SK-N-SH treated with all-trans-retinoic acid at 6 μM for 48 hours (cell line): ENCODE measurements at regions not wholly inside any gene's neighbourhood (a gene's known extent, or its start where the extent isn't known, plus 50 kb on each side); places are given as distances from the start of the nearest gene placed in this dataset.

Experiments
- ATAC-seq: fragments of 200-7000 bp; cut with Tn5 transposase; 3 replicates; pipeline ENCODE4 v1.9.1; 2020; ENCODE audit warnings: mild to moderate bottlenecking, moderate library complexity
- ARNTL ChIP-seq: fragments of 450-650 bp; formaldehyde crosslinking; IDR thresholded peaks from 2 replicates; pipeline ENCODE4 v1.5.0; 2020; ENCODE audit warnings: low read depth, mild to moderate bottlenecking, moderate library complexity, borderline replicate concordance
- BACH2 ChIP-seq: fragments of 250-450 bp; sonication (Bioruptor Pico); IDR thresholded peaks from 2 replicates; pipeline ENCODE4 v1.9.0; 2021; ENCODE audit warnings: mild to moderate bottlenecking, borderline replicate concordance
- CSDC2 ChIP-seq: fragments of 250-450 bp; sonication (Bioruptor Pico); IDR thresholded peaks from 2 replicates; pipeline ENCODE4 v1.5.0; 2020; ENCODE audit warnings: mild to moderate bottlenecking, moderate library complexity
- ESRRG ChIP-seq: fragments of 250-450 bp; sonication (Bioruptor Pico); IDR thresholded peaks from 2 replicates; pipeline ENCODE4 v1.6.1; 2021; ENCODE audit warnings: mild to moderate bottlenecking
- GLIS3 ChIP-seq: fragments of 250-450 bp; sonication (Bioruptor Pico); IDR thresholded peaks from 2 replicates; pipeline ENCODE4 v1.5.0; 2020; ENCODE audit warnings: mild to moderate bottlenecking, moderate library complexity
- ISL1 ChIP-seq: fragments of 250-450 bp; sonication (Bioruptor Pico); IDR thresholded peaks from 2 replicates; pipeline ENCODE4 v2.1.2; 2022; ENCODE audit warnings: mild to moderate bottlenecking, moderate library complexity
- PPARA ChIP-seq: fragments of 250-450 bp; sonication (Bioruptor Pico); IDR thresholded peaks from 2 replicates; pipeline ENCODE4 v1.5.0; 2020; ENCODE audit warnings: mild to moderate bottlenecking, borderline replicate concordance
- RARB ChIP-seq: fragments of 250-450 bp; sonication (Bioruptor Pico); IDR thresholded peaks from 2 replicates; pipeline ENCODE4 v1.8.0; 2021; ENCODE audit warnings: mild to moderate bottlenecking, moderate library complexity
- SNAI2 ChIP-seq: fragments of 250-450 bp; sonication (Bioruptor Pico); IDR thresholded peaks from 2 replicates; pipeline ENCODE4 v1.5.0; 2020; ENCODE audit warnings: mild to moderate bottlenecking, moderate library complexity
- TCF4 ChIP-seq: fragments of 250-450 bp; sonication (Bioruptor Pico); IDR thresholded peaks from 2 replicates; pipeline ENCODE4 v1.8.0; 2021; ENCODE audit warnings: mild to moderate bottlenecking, moderate library complexity, borderline replicate concordance
- ZC3H10 ChIP-seq: fragments of 250-450 bp; sonication (Bioruptor Pico); IDR thresholded peaks from 2 replicates; pipeline ENCODE4 v1.5.1; 2021; ENCODE audit warnings: mild to moderate bottlenecking, moderate library complexity
- ZFP30 ChIP-seq: fragments of 450-650 bp; formaldehyde crosslinking; IDR thresholded peaks from 2 replicates; pipeline ENCODE4 v1.5.0; 2022; ENCODE audit warnings: mild to moderate bottlenecking, moderate library complexity
- ZNF565 ChIP-seq: fragments of 450-650 bp; formaldehyde crosslinking; conservative IDR thresholded peaks from 2 replicates; pipeline ENCODE4 v1.5.0; 2020; ENCODE audit warnings: low read depth, mild to moderate bottlenecking, moderate library complexity
- ZNF70 ChIP-seq: fragments of 450-650 bp; formaldehyde crosslinking; IDR thresholded peaks from 2 replicates; pipeline ENCODE4 v1.5.0; 2020; ENCODE audit warnings: mild to moderate bottlenecking, moderate library complexity
- ZNF8 ChIP-seq: fragments of 450-650 bp; formaldehyde crosslinking; IDR thresholded peaks from 2 replicates; pipeline ENCODE4 v1.5.0; 2020; ENCODE audit warnings: mild to moderate bottlenecking, moderate library complexity
- TF ChIP-seq, protein P1 (sequence below): fragments of 250-450 bp; sonication (Bioruptor Pico); IDR thresholded peaks from 2 replicates; pipeline ENCODE4 v1.5.0; 2020; ENCODE audit warnings: mild to moderate bottlenecking, moderate library complexity
- TF ChIP-seq, protein P2 (sequence below): fragments of 250-450 bp; sonication (Bioruptor Pico); IDR thresholded peaks from 2 replicates; pipeline ENCODE4 v1.8.0; 2021; ENCODE audit warnings: low read depth, mild to moderate bottlenecking, moderate library complexity, borderline replicate concordance
- TF ChIP-seq, protein P3 (sequence below): fragments of 250-450 bp; sonication (Bioruptor Pico); IDR thresholded peaks from 2 replicates; pipeline ENCODE4 v1.5.1; 2021; ENCODE audit warnings: mild to moderate bottlenecking, moderate library complexity

GRCh38 chr14:85087201-85087600 lies 442.7 kb upstream of the FLRT2 start (continued):
- TF ChIP-seq BACH2 (no peak), TCF4 (CRISPR knock-in tag) (no peak), ARNTL (CRISPR knock-in tag) (no peak), RARB (CRISPR knock-in tag) (no peak), ZNF565 (CRISPR knock-in tag) (no peak), CSDC2 (no peak), ZC3H10 (CRISPR knock-in tag) (no peak)
- TF ChIP-seq, all 23 proteins: peak for 0

GRCh38 chr14:85088192-85088591 lies 441.8 kb upstream of the FLRT2 start:
- ATAC-seq = no peak
- TF ChIP-seq GLIS3 (CRISPR knock-in tag) = no peak
- TF ChIP-seq, protein P1, sequence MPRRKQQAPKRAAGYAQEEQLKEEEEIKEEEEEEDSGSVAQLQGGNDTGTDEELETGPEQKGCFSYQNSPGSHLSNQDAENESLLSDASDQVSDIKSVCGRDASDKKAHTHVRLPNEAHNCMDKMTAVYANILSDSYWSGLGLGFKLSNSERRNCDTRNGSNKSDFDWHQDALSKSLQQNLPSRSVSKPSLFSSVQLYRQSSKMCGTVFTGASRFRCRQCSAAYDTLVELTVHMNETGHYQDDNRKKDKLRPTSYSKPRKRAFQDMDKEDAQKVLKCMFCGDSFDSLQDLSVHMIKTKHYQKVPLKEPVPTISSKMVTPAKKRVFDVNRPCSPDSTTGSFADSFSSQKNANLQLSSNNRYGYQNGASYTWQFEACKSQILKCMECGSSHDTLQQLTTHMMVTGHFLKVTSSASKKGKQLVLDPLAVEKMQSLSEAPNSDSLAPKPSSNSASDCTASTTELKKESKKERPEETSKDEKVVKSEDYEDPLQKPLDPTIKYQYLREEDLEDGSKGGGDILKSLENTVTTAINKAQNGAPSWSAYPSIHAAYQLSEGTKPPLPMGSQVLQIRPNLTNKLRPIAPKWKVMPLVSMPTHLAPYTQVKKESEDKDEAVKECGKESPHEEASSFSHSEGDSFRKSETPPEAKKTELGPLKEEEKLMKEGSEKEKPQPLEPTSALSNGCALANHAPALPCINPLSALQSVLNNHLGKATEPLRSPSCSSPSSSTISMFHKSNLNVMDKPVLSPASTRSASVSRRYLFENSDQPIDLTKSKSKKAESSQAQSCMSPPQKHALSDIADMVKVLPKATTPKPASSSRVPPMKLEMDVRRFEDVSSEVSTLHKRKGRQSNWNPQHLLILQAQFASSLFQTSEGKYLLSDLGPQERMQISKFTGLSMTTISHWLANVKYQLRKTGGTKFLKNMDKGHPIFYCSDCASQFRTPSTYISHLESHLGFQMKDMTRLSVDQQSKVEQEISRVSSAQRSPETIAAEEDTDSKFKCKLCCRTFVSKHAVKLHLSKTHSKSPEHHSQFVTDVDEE (CRISPR knock-in tag) = no peak
- TF ChIP-seq ESRRG (CRISPR knock-in tag) = no peak
- no peak for TF ChIP-seq ZNF70
- TF ChIP-seq, protein P2, sequence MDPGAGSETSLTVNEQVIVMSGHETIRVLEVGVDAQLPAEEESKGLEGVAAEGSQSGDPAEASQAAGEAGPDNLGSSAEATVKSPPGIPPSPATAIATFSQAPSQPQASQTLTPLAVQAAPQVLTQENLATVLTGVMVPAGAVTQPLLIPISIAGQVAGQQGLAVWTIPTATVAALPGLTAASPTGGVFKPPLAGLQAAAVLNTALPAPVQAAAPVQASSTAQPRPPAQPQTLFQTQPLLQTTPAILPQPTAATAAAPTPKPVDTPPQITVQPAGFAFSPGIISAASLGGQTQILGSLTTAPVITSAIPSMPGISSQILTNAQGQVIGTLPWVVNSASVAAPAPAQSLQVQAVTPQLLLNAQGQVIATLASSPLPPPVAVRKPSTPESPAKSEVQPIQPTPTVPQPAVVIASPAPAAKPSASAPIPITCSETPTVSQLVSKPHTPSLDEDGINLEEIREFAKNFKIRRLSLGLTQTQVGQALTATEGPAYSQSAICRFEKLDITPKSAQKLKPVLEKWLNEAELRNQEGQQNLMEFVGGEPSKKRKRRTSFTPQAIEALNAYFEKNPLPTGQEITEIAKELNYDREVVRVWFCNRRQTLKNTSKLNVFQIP (CRISPR knock-in tag) = no peak
- no peak for TF ChIP-seq BACH2
- TF ChIP-seq, protein P3, sequence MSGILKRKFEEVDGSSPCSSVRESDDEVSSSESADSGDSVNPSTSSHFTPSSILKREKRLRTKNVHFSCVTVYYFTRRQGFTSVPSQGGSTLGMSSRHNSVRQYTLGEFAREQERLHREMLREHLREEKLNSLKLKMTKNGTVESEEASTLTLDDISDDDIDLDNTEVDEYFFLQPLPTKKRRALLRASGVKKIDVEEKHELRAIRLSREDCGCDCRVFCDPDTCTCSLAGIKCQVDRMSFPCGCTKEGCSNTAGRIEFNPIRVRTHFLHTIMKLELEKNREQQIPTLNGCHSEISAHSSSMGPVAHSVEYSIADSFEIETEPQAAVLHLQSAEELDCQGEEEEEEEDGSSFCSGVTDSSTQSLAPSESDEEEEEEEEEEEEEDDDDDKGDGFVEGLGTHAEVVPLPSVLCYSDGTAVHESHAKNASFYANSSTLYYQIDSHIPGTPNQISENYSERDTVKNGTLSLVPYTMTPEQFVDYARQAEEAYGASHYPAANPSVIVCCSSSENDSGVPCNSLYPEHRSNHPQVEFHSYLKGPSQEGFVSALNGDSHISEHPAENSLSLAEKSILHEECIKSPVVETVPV (CRISPR knock-in tag) = no peak
- TF ChIP-seq PPARA = no peak
- TF ChIP-seq ZNF565 (CRISPR knock-in tag) = no peak
- TF ChIP-seq RARB (CRISPR knock-in tag) = no peak

DNA sequence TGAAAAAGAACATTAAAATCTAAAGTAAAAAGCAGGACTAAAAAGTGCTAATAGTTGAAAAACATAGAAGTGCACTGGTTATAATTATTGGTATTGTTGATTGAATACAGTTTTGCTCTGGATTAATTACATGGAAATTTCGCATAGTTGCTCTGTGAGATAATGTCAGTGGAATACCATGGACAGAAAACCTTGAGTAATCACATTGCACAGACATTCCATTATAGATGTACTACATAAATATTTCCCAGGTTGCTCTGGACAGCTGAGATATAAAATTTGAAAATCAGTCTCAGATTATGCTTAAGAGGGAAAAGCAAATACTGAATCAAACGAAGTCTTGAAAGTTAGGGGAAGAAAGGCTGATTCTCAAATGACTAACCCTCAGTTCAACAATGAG lies 439.3 kb upstream of the FLRT2 start:
- TF ChIP-seq ESRRG (CRISPR knock-in tag) = no peak
- no peak for ATAC-seq

DNA sequence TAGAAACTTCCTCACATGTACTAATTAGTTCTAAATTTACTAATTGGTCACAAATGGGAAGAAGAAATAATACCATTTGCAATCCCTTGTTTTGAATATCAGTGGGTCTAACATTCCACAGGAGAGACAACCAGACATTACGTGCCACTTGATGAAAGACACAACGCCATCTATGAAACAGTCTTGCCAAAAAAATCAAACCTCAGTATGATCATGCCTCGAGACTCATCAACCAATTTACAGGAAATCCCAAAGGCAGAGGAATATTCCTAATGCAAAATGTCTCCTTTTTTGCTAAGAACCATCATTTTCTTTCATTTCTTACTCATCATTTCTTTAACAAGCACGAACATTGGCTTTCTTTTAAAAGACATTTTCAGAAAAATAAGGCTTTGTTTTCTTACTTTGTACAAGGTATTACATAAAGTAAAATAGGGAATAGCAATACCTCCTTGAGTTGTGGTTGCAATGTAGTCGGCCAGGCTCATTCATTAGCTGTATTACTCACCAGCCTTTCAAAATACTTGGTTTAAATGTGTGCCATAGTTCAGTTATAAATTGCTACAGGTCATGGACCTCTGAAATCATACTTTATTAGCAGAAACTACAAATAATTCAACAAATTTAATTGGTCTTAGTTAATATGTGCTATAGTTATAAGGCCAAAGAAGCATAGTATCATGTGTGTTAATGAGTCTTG lies 436.2 kb upstream of the FLRT2 start:
- no peak for TF ChIP-seq ZNF70
- no peak for TF ChIP-seq SNAI2 (CRISPR knock-in tag)
- TF ChIP-seq, protein P1 (CRISPR knock-in tag) = no peak
- TF ChIP-seq ISL1 = no peak
- TF ChIP-seq ARNTL (CRISPR knock-in tag) = no peak
- TF ChIP-seq ZNF565 (CRISPR knock-in tag) = no peak
- TF ChIP-seq BACH2 = no peak
- TF ChIP-seq CSDC2 = no peak
- TF ChIP-seq ZNF8 = no peak
- TF ChIP-seq ESRRG (CRISPR knock-in tag) = no peak
- TF ChIP-seq, protein P2 (CRISPR knock-in tag) = no peak
- TF ChIP-seq GLIS3 (CRISPR knock-in tag) = no peak
- no peak for TF ChIP-seq ZFP30
- ATAC-seq = no peak
